ENCODE measurements at regions not wholly inside any gene's neighbourhood (a gene's known extent, or its start where the extent isn't known, plus 50 kb on each side); places are given as distances from the start of the nearest gene placed in this dataset.

- TF ChIP-seq CTCF (IDR thresholded peaks at IDR 0.05) (no peak), POLR2A (IDR thresholded peaks at IDR 0.05) (no peak)
Measured at GRCh38 chr4:22264261-22264660, 251.6 kb downstream of the ADGRA3 start.
